DMS 273 (cell line): ENCODE measurements at regions not wholly inside any gene's neighbourhood (a gene's known extent, or its start where the extent isn't known, plus 50 kb on each side); places are given as distances from the start of the nearest gene placed in this dataset.

ENCODE experiments used
- DNase-seq: peaks from one replicate; lab custom pipeline; 2025; ENCODE audit not compliant: unreplicated experiment; lab: John Stamatoyannopoulos, UW

DNA sequence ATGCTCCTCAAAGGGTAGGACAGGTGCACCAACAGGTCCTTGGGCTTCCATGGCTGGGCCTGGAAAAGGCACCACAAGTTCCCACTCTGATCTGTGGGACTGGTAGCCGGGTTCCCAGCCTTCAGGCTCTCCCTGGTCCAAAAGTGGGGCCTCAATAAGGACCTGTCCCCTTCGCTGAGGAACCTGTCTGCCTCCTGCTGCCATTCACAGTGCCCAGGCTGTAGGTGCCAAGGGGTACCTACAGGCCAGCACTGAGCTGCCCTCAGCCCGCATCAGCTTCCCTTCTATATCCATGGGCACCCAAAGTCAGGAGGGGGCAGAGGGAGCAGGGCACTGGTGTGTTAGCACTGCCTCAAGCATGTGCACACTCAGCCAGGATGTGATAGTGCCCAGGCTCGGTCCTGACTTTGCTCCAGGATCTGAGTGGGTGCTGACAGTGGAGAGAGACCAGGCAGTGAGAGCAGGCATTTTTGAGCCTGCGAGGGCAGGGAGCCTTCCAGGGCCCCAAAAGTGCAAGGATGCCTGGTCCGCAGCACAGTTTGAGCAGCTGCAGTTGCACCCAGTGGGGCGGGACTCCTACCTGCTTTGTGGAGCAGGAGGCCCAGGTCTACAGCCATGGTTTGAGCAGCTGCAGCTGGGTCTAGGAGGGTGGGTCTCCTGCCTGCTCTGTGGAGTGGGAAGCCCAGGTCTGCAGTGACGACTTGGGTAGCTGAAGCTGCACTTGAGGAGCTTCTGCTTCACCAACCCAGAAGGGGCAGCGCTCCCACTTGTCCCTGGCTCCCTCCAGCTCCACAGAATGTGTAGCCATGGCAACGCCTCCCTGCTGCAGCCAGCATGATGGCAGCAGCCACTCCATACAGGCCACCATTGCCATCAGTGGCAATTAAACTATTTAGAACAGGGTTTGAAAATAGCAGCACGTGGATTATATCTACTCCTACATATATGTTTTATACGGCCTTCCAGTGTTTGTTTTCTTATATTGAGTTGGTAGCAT is 376.4 kb downstream of the KCTD8 start:
- DNase-seq, result no peak

GRCh38 chr4:44086753-44087152 is 361.9 kb downstream of the KCTD8 start:
- DNase-seq, result no peak

GRCh38 chr4:44093390-44093789 is 355.2 kb downstream of the KCTD8 start:
- no peak for DNase-seq

DNA sequence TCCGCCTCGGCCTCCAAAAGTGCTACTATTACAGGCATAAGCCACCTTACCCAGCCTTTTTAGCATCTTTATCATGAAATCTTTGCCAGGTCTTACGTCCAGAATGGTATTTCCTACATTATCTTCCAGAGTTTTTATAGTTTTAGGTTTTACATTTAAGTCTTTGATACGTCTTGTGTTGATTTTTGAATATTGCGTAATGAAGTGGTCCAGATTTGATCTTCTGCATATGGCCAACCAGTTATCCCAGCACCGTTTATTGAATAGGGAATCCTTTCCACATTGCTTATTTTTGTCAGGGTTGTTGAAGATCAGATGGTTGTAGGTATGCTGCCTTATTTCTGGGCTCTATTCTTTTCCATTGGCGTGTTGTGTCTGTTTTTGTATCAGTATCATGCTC is 349.6 kb downstream of the KCTD8 start:
- no peak for DNase-seq

DNA sequence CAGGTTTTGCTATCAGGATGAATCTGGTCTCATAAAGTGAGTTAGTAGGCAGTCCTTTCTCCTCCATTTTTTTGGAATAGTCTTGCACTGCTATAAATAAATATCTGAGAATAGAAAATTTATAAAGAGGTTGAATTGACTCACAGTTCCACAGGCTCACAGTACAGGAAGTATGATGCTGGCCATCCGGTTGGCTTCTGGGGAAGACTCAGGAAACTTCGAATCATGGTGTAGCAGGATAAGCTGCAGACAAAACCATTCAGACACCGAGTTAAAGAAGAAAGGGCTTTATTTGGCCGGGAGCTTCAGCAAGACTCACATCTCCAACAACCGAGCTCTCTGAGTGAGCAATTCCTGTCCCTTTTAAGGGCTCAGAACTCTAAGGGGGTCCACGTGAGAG is 348.2 kb downstream of the KCTD8 start:
- no peak for DNase-seq

DNA sequence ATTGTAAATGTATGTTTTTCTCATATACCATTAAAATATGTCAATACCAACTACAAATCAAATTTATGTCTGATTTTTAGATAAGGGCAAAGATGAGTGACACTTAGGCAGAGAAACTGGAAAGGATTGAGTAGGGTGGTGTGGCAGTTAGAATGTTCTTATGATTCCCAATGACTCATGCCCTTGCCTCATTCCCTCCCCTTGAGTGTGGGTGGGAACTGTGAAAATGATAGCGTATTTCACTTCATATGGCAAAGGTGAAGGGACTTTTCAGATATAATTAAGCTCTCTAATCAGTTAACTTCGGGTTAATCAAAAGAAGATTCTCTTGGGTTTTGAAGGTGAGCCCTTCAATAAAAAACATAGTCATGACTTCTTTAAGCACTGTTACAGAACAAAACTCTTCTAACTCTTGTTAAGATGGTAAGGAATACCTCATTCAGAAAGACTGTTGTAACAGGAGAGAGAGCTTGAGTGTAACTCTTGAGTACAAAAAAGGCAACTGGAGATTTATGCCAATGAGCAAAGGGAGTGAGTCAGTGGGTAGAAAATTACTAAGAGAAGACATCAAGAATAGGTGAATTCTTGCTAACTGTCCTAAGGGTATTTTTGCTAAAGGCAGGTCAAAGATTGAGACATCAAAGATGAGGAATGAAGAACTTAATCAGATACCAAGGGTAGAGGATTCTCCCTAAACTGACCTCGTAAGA is 329.5 kb downstream of the KCTD8 start:
- DNase-seq, result no peak

DNA sequence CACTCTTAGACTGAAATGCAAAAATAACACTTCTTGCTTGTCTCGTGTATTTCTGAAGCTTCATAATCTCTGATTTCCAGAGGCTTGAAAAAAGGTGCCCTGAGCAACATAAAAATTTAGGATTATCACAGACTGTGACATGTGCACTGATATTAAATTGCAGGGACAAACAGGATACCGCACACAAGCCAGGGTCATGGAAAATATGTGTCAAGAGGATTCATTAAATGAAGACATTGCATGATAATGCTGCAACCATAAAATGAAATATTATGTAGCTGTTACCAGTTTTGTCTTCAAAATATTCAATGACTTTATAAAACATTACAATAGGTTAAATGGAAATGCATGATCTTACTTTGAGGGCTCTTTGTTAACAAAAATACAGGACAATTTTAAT is 328.0 kb downstream of the KCTD8 start:
- no peak for DNase-seq

DNA sequence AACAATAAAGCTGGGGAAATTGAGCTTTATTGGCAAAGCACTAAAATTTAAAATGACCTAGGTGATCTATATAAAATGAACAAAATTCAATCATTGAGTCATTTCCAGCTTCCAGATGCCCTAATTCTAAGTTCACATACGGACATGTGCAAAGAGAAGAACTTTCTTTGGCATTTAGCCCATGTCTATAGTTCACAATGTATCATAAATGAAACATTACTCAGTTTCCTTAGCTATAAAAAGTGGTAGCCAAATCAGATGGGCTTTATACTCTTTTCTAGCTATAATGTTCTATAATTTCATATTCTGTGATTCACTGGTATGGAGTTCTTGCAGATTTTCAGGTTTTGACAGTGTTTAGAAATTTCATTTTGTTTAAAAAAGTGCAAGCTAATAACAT is 327.4 kb downstream of the KCTD8 start:
- DNase-seq, result no peak
